Calu3 (cell line): ENCODE measurements at regions not wholly inside any gene's neighbourhood (a gene's known extent, or its start where the extent isn't known, plus 50 kb on each side); places are given as distances from the start of the nearest gene placed in this dataset.
"Not testable (repeated sequence)": the region's sequence is repeated elsewhere in the genome, so short reads cannot be mapped to it uniquely, and the experiment has no call there.

Experiments used
- BruUV-seq: library from RNA; stranded (reverse); fragments of 400-500 nt; replicated peaks from 2 replicates; lab custom pipeline; 2021; lab: Mats Ljungman, UMichigan
- CTCF ChIA-PET: fragments of 300-600 bp; sonication (Branson Sonifier 250); formaldehyde crosslinking; loops from one replicate; lab custom pipeline; 2022; ENCODE audit warnings: antibody characterized with exemption; lab: Charles Lee
- DNase-seq: peaks from one replicate; pipeline ENCODE4 v3.0.0; 2022
- H3K27ac Mint-ChIP-seq: one replicate; pipeline ENCODE4 v1.8.0; 2022; ENCODE audit warnings: mixed read lengths; ENCODE audit not compliant: unreplicated experiment
- H3K27me3 Mint-ChIP-seq: one replicate; pipeline ENCODE4 v1.8.0; 2022; ENCODE audit warnings: mixed read lengths; ENCODE audit not compliant: unreplicated experiment
- H3K36me3 Mint-ChIP-seq: one replicate; pipeline ENCODE4 v1.8.0; 2022; ENCODE audit warnings: mild to moderate bottlenecking, moderate library complexity, mixed read lengths; ENCODE audit not compliant: insufficient read depth, unreplicated experiment
- H3K4me1 Mint-ChIP-seq: one replicate; pipeline ENCODE4 v1.8.0; 2022; ENCODE audit warnings: mild to moderate bottlenecking, low read depth, mixed read lengths; ENCODE audit not compliant: unreplicated experiment
- H3K4me3 Mint-ChIP-seq: one replicate; pipeline ENCODE4 v1.8.0; 2022; ENCODE audit warnings: mild to moderate bottlenecking, low read depth, moderate library complexity, mixed read lengths; ENCODE audit not compliant: unreplicated experiment
- H3K9me3 Mint-ChIP-seq: one replicate; pipeline ENCODE4 v1.8.0; 2022; ENCODE audit warnings: low read depth, mixed read lengths; ENCODE audit not compliant: unreplicated experiment
- intact Hi-C: fragments of 100-400 bp; cut with micrococcal nuclease; formaldehyde crosslinking; loops from one replicate; pipeline ENCODE4 v1.10.0; 2022; ENCODE audit not compliant: unreplicated experiment
- TF ChIP-seq, protein P1 (sequence below): fragments of 200-600 bp; IDR thresholded peaks from one replicate; pipeline ENCODE4 v1.8.0; 2022; ENCODE audit warnings: antibody characterized with exemption; ENCODE audit not compliant: unreplicated experiment

DNA sequence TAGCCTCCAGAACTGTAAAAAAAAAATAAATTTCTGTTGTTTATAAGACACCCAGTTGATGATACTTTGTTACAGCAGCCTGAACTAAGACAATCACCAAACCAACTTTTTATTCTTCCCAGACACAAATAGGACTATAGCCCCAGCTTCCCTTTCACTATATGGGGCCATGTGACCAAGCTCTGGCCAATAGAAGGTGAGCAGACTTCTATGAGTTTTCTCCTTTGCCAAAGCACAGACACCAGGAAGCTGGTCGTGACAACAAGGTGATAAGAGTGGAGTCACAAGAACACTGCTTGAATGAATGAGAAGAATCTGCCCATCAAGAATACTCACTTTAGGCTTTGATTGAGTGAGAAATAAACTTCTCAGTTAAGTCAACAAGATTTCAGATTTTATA, 217.7 kb downstream of the DEPDC1B start:
- no peak overlapping the region for H3K27ac Mint-ChIP-seq
- H3K4me3 Mint-ChIP-seq: no peak overlapping the region
- TF ChIP-seq, protein P1, sequence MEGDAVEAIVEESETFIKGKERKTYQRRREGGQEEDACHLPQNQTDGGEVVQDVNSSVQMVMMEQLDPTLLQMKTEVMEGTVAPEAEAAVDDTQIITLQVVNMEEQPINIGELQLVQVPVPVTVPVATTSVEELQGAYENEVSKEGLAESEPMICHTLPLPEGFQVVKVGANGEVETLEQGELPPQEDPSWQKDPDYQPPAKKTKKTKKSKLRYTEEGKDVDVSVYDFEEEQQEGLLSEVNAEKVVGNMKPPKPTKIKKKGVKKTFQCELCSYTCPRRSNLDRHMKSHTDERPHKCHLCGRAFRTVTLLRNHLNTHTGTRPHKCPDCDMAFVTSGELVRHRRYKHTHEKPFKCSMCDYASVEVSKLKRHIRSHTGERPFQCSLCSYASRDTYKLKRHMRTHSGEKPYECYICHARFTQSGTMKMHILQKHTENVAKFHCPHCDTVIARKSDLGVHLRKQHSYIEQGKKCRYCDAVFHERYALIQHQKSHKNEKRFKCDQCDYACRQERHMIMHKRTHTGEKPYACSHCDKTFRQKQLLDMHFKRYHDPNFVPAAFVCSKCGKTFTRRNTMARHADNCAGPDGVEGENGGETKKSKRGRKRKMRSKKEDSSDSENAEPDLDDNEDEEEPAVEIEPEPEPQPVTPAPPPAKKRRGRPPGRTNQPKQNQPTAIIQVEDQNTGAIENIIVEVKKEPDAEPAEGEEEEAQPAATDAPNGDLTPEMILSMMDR: no peak
- DNase-seq: no peak
- BruUV-seq: no TSS peak
- no peaks in the 10 kb centered on the region for H3K9me3 Mint-ChIP-seq
- intact Hi-C loops: no loop called here
- H3K36me3 Mint-ChIP-seq: no peaks in the 10 kb centered on the region
- CTCF ChIA-PET: no interaction called here
- H3K27me3 Mint-ChIP-seq: no peaks in the 10 kb centered on the region
- peaks cover 5% of the 10 kb centered on the region for H3K4me1 Mint-ChIP-seq

- intact Hi-C loops: no loop called here
- DNase-seq: no peak
- Mint-ChIP-seq H3K4me1 (no peaks in the 10 kb centered on the region), H3K27me3 (no peaks in the 10 kb centered on the region), H3K9me3 (peaks cover 2% of the 10 kb centered on the region), H3K4me3 (no peak overlapping the region), H3K36me3 (no peaks in the 10 kb centered on the region), H3K27ac (no peak overlapping the region)
- TF ChIP-seq, protein P1: no peak
- CTCF ChIA-PET: interaction anchor here (0.6 to 0.9 kb wide), 2 partner anchors 8 to 208 kb away, joined by 3 read pairs; no protein-coding TSS in a partner anchor
- no TSS peak for BruUV-seq
Measured at GRCh38 chr5:60479542-60479941, 220.4 kb downstream of the DEPDC1B start.

GRCh38 chr5:60477849-60478248, 222.1 kb downstream of the DEPDC1B start:
- no peaks in the 10 kb centered on the region for H3K4me1 Mint-ChIP-seq
- DNase-seq: no peak
- intact Hi-C loops: no loop called here
- no TSS peak for BruUV-seq
- H3K27ac Mint-ChIP-seq: no peak overlapping the region
- peaks cover 2% of the 10 kb centered on the region for H3K9me3 Mint-ChIP-seq
- H3K27me3 Mint-ChIP-seq: peaks cover 7% of the 10 kb centered on the region
- H3K36me3 Mint-ChIP-seq: no peaks in the 10 kb centered on the region
- CTCF ChIA-PET: no interaction called here
- TF ChIP-seq, protein P1: no peak
- H3K4me3 Mint-ChIP-seq: no peak overlapping the region

- intact Hi-C loops: no loop called here
- H3K4me3 Mint-ChIP-seq: no peak overlapping the region
- TF ChIP-seq, protein P1: no peak
- H3K27ac Mint-ChIP-seq: no peak overlapping the region
- H3K4me1 Mint-ChIP-seq: no peaks in the 10 kb centered on the region
- H3K36me3 Mint-ChIP-seq: no peaks in the 10 kb centered on the region
- CTCF ChIA-PET: no interaction called here
- H3K27me3 Mint-ChIP-seq: peaks cover 26% of the 10 kb centered on the region
- H3K9me3 Mint-ChIP-seq: peaks cover 2% of the 10 kb centered on the region
- DNase-seq: no peak
- no TSS peak for BruUV-seq
Measured at GRCh38 chr5:60473654-60474053, 226.3 kb downstream of the DEPDC1B start.

DNA sequence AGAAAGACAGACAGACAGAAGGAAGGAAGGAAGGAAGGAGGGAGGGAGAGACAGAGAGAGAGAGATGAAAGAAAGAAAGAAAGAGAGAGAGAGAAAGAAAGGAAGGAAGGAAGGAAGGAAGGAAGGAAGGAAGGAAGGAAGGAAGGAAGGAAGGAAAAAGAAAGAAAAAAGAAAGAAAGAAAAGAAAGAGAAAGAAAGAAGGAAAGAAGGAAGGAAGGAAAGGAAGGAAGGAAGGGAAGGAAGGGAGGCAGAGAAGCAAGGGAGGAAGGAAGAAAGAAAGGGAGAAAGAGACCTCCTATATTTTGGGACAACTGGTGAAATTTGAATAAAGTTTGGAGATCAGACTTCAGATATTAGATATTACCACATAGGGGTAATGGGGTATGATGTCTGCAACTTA, 226.9 kb downstream of the DEPDC1B start:
- H3K4me1 Mint-ChIP-seq, BruUV-seq, H3K4me3 Mint-ChIP-seq, H3K9me3 Mint-ChIP-seq, H3K27ac Mint-ChIP-seq, H3K36me3 Mint-ChIP-seq, DNase-seq, CTCF ChIA-PET, intact Hi-C loops: not testable (repeated sequence)
- H3K27me3 Mint-ChIP-seq: peaks cover 32% of the 10 kb centered on the region
